ENCODE measurements at regions not wholly inside any gene's neighbourhood (a gene's known extent, or its start where the extent isn't known, plus 50 kb on each side); places are given as distances from the start of the nearest gene placed in this dataset.

DNA sequence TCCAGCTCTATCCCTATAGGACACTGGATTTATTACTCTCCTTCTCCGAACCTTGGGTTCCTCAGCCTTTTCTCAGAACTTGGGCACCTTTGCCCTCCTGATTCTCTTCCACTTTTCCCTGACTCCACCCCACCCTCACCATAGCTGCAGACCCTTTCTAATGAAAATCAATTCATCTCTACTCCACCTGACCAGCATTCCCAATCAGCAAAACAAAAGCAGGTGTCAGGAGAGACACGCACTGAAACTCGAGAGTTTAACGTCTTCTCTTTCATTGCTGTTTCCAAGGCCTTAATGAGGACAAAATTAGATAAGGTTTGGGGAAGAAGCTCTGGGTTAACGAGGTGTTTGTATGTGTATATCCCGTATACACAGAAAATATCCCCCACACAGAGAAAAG is 208.8 kb downstream of the PLPP3 start:
- Histone ChIP-seq H3K56ac (ENCODE audit: insufficient read length, low read depth, low read length) (no peak overlapping the region), H3T11ph (ENCODE audit: low read length) (no peak overlapping the region), H3K4ac (ENCODE audit: low read depth, low read length) (no peak overlapping the region), H3K18ac (ENCODE audit: insufficient read length, low read depth, low read length) (no peak overlapping the region), H4K5ac (ENCODE audit: insufficient read length, low read depth, low read length) (no peak overlapping the region), H2BK5ac (ENCODE audit: insufficient read length, low read length) (no peak overlapping the region), H2BK15ac (ENCODE audit: low read depth, low read length) (no peak overlapping the region), H2AFZ (ENCODE audit: low read length) (no peak overlapping the region), H3K79me1 (ENCODE audit: insufficient read depth, low read depth, low read length, poor library complexity, severe bottlenecking) (no peaks in the 10 kb centered on the region), H3K23me2 (ENCODE audit: insufficient read length, low read depth, low read length, poor library complexity, severe bottlenecking) (no peaks in the 10 kb centered on the region), H3K27me3 (ENCODE audit: insufficient read depth, low read length) (no peaks in the 10 kb centered on the region), H4K8ac (replicated peaks; ENCODE audit: insufficient read length, low read depth, low read length) (no peak overlapping the region), H4K91ac (ENCODE audit: insufficient read length, low read depth, low read length) (no peak overlapping the region), H2BK120ac (ENCODE audit: low read depth, low read length, poor library complexity, severe bottlenecking) (no peak overlapping the region), H3K23ac (ENCODE audit: insufficient read length, low read depth, low read length) (no peak overlapping the region), H2BK20ac (ENCODE audit: low read depth, low read length, poor library complexity, severe bottlenecking) (no peak overlapping the region), H3K9ac (ENCODE audit: extremely low read depth, insufficient read length, low read length) (no peak overlapping the region), H3K9me3 (ENCODE audit: control insufficient read depth, low read depth, low read length) (no peaks in the 10 kb centered on the region), H3K4me1 (ENCODE audit: insufficient read depth, low read length) (peaks cover 11% of the 10 kb centered on the region), H3K4me2 (ENCODE audit: insufficient read depth, insufficient read length, low read length) (peak overlapping the region; percentile 51), H4K20me1 (ENCODE audit: control insufficient read depth, insufficient read depth, insufficient read length) (no peaks in the 10 kb centered on the region), H2BK12ac (ENCODE audit: insufficient read length, low read depth, low read length) (no peak overlapping the region), H3K14ac (ENCODE audit: insufficient read depth, low read length) (no peak overlapping the region), H2AK5ac (ENCODE audit: insufficient read length, low read length) (no peak overlapping the region), H3K27ac (ENCODE audit: insufficient read length, low read depth, low read length) (no peak overlapping the region), H3K79me2 (ENCODE audit: insufficient read depth, low read length) (no peaks in the 10 kb centered on the region)
- Mint-ChIP-seq H3K27me3 (ENCODE audit: low read depth) (no peaks in the 10 kb centered on the region), H3K27ac (peak overlapping the region in 2 of 3 experiments; percentile 55 to 92; a peak in 4 of 7 replicates), H3K4me1 (peaks cover 40% of the 10 kb centered on the region in 2 experiments), H3K9me3 (no peaks in the 10 kb centered on the region), H3K4me3 (peak overlapping the region in 1 of 2 experiments; percentile 38; a peak in 2 of 5 replicates), H3K36me3 (ENCODE audit: insufficient read depth in 1 of 3, low read depth in 3 of 3) (no peaks in the 10 kb centered on the region)
- TF ChIP-seq, protein P1, sequence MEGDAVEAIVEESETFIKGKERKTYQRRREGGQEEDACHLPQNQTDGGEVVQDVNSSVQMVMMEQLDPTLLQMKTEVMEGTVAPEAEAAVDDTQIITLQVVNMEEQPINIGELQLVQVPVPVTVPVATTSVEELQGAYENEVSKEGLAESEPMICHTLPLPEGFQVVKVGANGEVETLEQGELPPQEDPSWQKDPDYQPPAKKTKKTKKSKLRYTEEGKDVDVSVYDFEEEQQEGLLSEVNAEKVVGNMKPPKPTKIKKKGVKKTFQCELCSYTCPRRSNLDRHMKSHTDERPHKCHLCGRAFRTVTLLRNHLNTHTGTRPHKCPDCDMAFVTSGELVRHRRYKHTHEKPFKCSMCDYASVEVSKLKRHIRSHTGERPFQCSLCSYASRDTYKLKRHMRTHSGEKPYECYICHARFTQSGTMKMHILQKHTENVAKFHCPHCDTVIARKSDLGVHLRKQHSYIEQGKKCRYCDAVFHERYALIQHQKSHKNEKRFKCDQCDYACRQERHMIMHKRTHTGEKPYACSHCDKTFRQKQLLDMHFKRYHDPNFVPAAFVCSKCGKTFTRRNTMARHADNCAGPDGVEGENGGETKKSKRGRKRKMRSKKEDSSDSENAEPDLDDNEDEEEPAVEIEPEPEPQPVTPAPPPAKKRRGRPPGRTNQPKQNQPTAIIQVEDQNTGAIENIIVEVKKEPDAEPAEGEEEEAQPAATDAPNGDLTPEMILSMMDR (conservative IDR thresholded peaks at IDR 0.05), result no peak
- WGBS (ENCODE audit: extremely low coverage, insufficient read length, low lambda C conversion rate), result no CpG with 5 or more reads among the region's 6 CpGs
- DNase-seq, result peak; percentile 40

All from H9 (cell line).